Osteoblast (primary cell): ENCODE measurements at regions not wholly inside any gene's neighbourhood (a gene's known extent, or its start where the extent isn't known, plus 50 kb on each side); places are given as distances from the start of the nearest gene placed in this dataset.

Experiments used
- DNase-seq: peaks from one replicate; pipeline ENCODE4 v3.0.0; 2011; ENCODE audit warnings: low spot score, mixed read lengths; ENCODE audit not compliant: insufficient read length; ENCODE audit errors: missing footprints
- H2AFZ ChIP-seq: 2 replicates; pipeline ENCODE4 v1.6.0; 2011; ENCODE audit warnings: mild to moderate bottlenecking, low read length
- H3K27ac ChIP-seq: 2 replicates; pipeline ENCODE4 v1.5.1; 2011; ENCODE audit warnings: mild to moderate bottlenecking, low read depth, low read length, moderate library complexity
- H3K27me3 ChIP-seq: 2 replicates; pipeline ENCODE4 v1.6.0; 2012; ENCODE audit warnings: mild to moderate bottlenecking, control low read depth, inconsistent platforms, low read length, moderate library complexity; ENCODE audit not compliant: insufficient read depth
- H3K36me3 ChIP-seq: 2 replicates; pipeline ENCODE4 v1.5.1; 2011; ENCODE audit warnings: mild to moderate bottlenecking, low read length, control low read depth, moderate library complexity; ENCODE audit not compliant: insufficient read depth
- H3K4me1 ChIP-seq: 2 replicates; pipeline ENCODE4 v1.5.1; 2011; ENCODE audit warnings: mild to moderate bottlenecking, low read length, control low read depth, moderate library complexity; ENCODE audit not compliant: insufficient read depth
- H3K4me2 ChIP-seq: 2 replicates; pipeline ENCODE4 v1.6.0; 2011; ENCODE audit warnings: mild to moderate bottlenecking, low read length; ENCODE audit not compliant: insufficient read depth
- H3K4me3 ChIP-seq: fragments of 200-600 bp; sonication (generic); 3 replicates; pipeline ENCODE4 v1.5.1; 2012; ENCODE audit warnings: mild to moderate bottlenecking, low read length, inconsistent platforms; ENCODE audit not compliant: insufficient read depth
- H3K79me2 ChIP-seq: 2 replicates; pipeline ENCODE4 v1.6.0; 2012; ENCODE audit warnings: mild to moderate bottlenecking, low read length, control low read depth, inconsistent platforms; ENCODE audit not compliant: insufficient read depth
- H3K9me3 ChIP-seq: 2 replicates; pipeline ENCODE4 v1.5.1; 2011; ENCODE audit warnings: low read depth, low read length, control low read depth
- H4K20me1 ChIP-seq: 2 replicates; pipeline ENCODE4 v1.6.0; 2012; ENCODE audit warnings: mild to moderate bottlenecking, low read length, control low read depth; ENCODE audit not compliant: insufficient read depth
- CTCF ChIP-seq: IDR thresholded peaks from 2 replicates; pipeline ENCODE4 v1.5.1; 2011; ENCODE audit warnings: mild to moderate bottlenecking, low read depth, low read length, moderate library complexity; ENCODE audit errors: extremely low read depth

GRCh38 chr4:33579951-33580350 is 2664.4 kb downstream of the ARAP2 start:
- no peaks in the 10 kb centered on the region for H3K9me3 ChIP-seq
- no peak for TF ChIP-seq CTCF
- H4K20me1 ChIP-seq: no peaks in the 10 kb centered on the region
- H3K4me3 ChIP-seq: no peak overlapping the region
- no peaks in the 10 kb centered on the region for H3K4me1 ChIP-seq
- no peak for DNase-seq
- no peaks in the 10 kb centered on the region for H3K79me2 ChIP-seq
- H3K27me3 ChIP-seq: no peaks in the 10 kb centered on the region
- H2AFZ ChIP-seq: no peak overlapping the region
- no peak overlapping the region for H3K4me2 ChIP-seq
- H3K36me3 ChIP-seq: no peaks in the 10 kb centered on the region
- H3K27ac ChIP-seq: no peak overlapping the region

- DNase-seq: no peak
- H3K4me1 ChIP-seq: no peaks in the 10 kb centered on the region
- peaks cover 5% of the 10 kb centered on the region for H3K9me3 ChIP-seq
- no peak overlapping the region for H3K4me3 ChIP-seq
- no peak for TF ChIP-seq CTCF
- H4K20me1 ChIP-seq: no peaks in the 10 kb centered on the region
- H3K36me3 ChIP-seq: no peaks in the 10 kb centered on the region
- H3K4me2 ChIP-seq: no peak overlapping the region
- H2AFZ ChIP-seq: no peak overlapping the region
- H3K27me3 ChIP-seq: no peaks in the 10 kb centered on the region
- no peak overlapping the region for H3K27ac ChIP-seq
- H3K79me2 ChIP-seq: no peaks in the 10 kb centered on the region
These were observed 2651.6 kb downstream of the ARAP2 start for GRCh38 chr4:33592701-33593100.

GRCh38 chr4:33606951-33607350 is 2637.4 kb downstream of the ARAP2 start:
- Histone ChIP-seq H3K36me3 (no peaks in the 10 kb centered on the region), H2AFZ (no peak overlapping the region), H3K27me3 (no peaks in the 10 kb centered on the region), H4K20me1 (no peaks in the 10 kb centered on the region), H3K4me1 (no peaks in the 10 kb centered on the region), H3K4me2 (no peak overlapping the region), H3K27ac (no peak overlapping the region), H3K9me3 (peaks cover 3% of the 10 kb centered on the region), H3K79me2 (no peaks in the 10 kb centered on the region), H3K4me3 (no peak overlapping the region)
- TF ChIP-seq CTCF: no peak
- DNase-seq: no peak

- H3K27me3 ChIP-seq: no peaks in the 10 kb centered on the region
- H3K36me3 ChIP-seq: no peaks in the 10 kb centered on the region
- no peak for TF ChIP-seq CTCF
- H3K4me1 ChIP-seq: no peaks in the 10 kb centered on the region
- H3K4me3 ChIP-seq: no peak overlapping the region
- no peak overlapping the region for H2AFZ ChIP-seq
- no peaks in the 10 kb centered on the region for H3K9me3 ChIP-seq
- DNase-seq: no peak
- H3K27ac ChIP-seq: no peak overlapping the region
- no peaks in the 10 kb centered on the region for H3K79me2 ChIP-seq
- no peaks in the 10 kb centered on the region for H4K20me1 ChIP-seq
- no peak overlapping the region for H3K4me2 ChIP-seq
These were observed 2628.2 kb downstream of the ARAP2 start for GRCh38 chr4:33616121-33616520.
